Fibroblast of lung (primary cell): ENCODE measurements at regions not wholly inside any gene's neighbourhood (a gene's known extent, or its start where the extent isn't known, plus 50 kb on each side); places are given as distances from the start of the nearest gene placed in this dataset.
"Not testable (repeated sequence)": the region's sequence is repeated elsewhere in the genome, so short reads cannot be mapped to it uniquely, and the experiment has no call there.

ENCODE experiments used
- CTCF ChIP-seq, 2 donors: IDR thresholded peaks in 1 of 2; conservative IDR thresholded peaks in 1 of 2; 1 replicate in 1 of 2; 2 replicates in 1 of 2; pipeline ENCODE4 v1.5.1; 2011 to 2012; ENCODE audit warnings: low read length in 2 of 2, control low read depth in 1 of 2, inconsistent platforms in 1 of 2, low read depth in 1 of 2, mild to moderate bottlenecking in 1 of 2
- EZH2 ChIP-seq: IDR thresholded peaks from 2 replicates; pipeline ENCODE4 v1.5.1; 2012; ENCODE audit warnings: low read length, control low read depth, mild to moderate bottlenecking; ENCODE audit errors: missing control alignments

GRCh38 chr9:115347776-115348175 lies 229.8 kb upstream of the TNC start:
- not testable (repeated sequence) for TF ChIP-seq EZH2; CTCF (conservative IDR thresholded peaks at IDR 0.05 in 1 of 2, IDR thresholded peaks at IDR 0.05 in 1 of 2; ENCODE audit: low read depth in 1 of 2, low read length in 2 of 2)
